Stimulated activated CD4-positive, alpha-beta T cell treated with anti-CD3 and anti-CD28 coated beads, Interleukin-2, amount 100 ng/mL, for 4 hours (primary cell): ENCODE measurements at regions not wholly inside any gene's neighbourhood (a gene's known extent, or its start where the extent isn't known, plus 50 kb on each side); places are given as distances from the start of the nearest gene placed in this dataset.

Source experiments
- DNase-seq: peaks from one replicate; pipeline ENCODE4 v3.0.0-alpha.2; 2020; ENCODE audit warnings: low read depth

- no peak for DNase-seq
Measured at GRCh38 chr9:78860801-78861475, 564.0 kb downstream of the PSAT1 start.

GRCh38 chr9:78863531-78863930, 566.6 kb downstream of the PSAT1 start:
- no peak for DNase-seq

GRCh38 chr9:78865737-78866136, 568.8 kb downstream of the PSAT1 start:
- DNase-seq, result no peak

- DNase-seq, result no peak
Measured at GRCh38 chr9:78866207-78867132, 569.5 kb downstream of the PSAT1 start.

GRCh38 chr9:78871086-78871451, 574.1 kb downstream of the PSAT1 start:
- no peak for DNase-seq

- no peak for DNase-seq
Measured at GRCh38 chr9:78871452-78872331, 574.8 kb downstream of the PSAT1 start.

GRCh38 chr9:78874061-78874460, 577.1 kb downstream of the PSAT1 start:
- no peak for DNase-seq

GRCh38 chr9:78879324-78880100, 582.6 kb downstream of the PSAT1 start:
- DNase-seq, result no peak

- no peak for DNase-seq
Measured at GRCh38 chr9:78881295-78881694, 584.4 kb downstream of the PSAT1 start.

GRCh38 chr9:78882481-78882880, 585.6 kb downstream of the PSAT1 start:
- no peak for DNase-seq

- no peak for DNase-seq
Measured at GRCh38 chr9:78884611-78885150, 587.8 kb downstream of the PSAT1 start.

- DNase-seq, result no peak
Measured at GRCh38 chr9:78892182-78892581, 595.3 kb downstream of the PSAT1 start.

- no peak for DNase-seq
Measured at GRCh38 chr9:78892769-78893168, 595.8 kb downstream of the PSAT1 start.

- DNase-seq, result no peak
Measured at GRCh38 chr9:78893774-78894401, 597.0 kb downstream of the PSAT1 start.

GRCh38 chr9:78896479-78896878, 599.6 kb downstream of the PSAT1 start:
- no peak for DNase-seq

GRCh38 chr9:78898234-78898633, 601.3 kb downstream of the PSAT1 start:
- no peak for DNase-seq

GRCh38 chr9:78899006-78899405, 602.1 kb downstream of the PSAT1 start:
- DNase-seq, result no peak

- no peak for DNase-seq
Measured at GRCh38 chr9:78900500-78900899, 603.6 kb downstream of the PSAT1 start.

- DNase-seq, result no peak
Measured at GRCh38 chr9:78902051-78902450, 605.1 kb downstream of the PSAT1 start.

- DNase-seq, result no peak
Measured at GRCh38 chr9:78903581-78903980, 606.7 kb downstream of the PSAT1 start.

GRCh38 chr9:78904686-78905085, 607.8 kb downstream of the PSAT1 start:
- DNase-seq, result no peak
